ENCODE measurements at regions not wholly inside any gene's neighbourhood (a gene's known extent, or its start where the extent isn't known, plus 50 kb on each side); places are given as distances from the start of the nearest gene placed in this dataset.

DNA sequence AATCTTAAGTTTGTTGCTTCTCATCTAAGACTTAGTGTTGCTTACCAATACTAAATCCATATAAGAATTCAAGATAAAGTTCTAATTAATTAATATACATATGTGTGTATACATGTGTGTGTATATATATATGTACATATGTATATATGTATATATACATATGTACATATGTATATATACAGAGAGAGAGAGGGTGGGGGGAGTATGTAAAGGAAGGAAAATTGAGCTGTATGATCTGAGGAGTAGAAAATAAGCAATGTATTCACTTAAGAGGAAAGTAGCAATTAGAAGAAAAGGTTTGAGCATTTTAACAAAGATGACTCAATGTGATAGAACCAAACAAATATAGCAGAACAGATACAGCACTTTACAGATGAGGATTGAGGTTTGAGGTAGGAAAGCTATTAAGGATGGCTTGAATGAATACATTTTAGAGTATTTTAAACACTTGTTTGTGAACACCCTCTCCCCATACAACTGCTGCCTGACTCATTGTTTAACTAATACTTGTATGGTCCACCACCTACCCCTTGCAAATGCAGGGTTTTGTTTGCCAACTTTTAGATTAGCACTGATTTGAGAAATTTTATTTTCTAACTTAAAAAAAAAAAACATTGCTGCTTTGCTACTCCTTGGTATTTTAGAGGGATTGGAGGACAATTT is 681.1 kb upstream of the CADM2 start:
- Histone ChIP-seq H3K9me3 (no peaks in the 10 kb centered on the region), H3K27me3 (no peaks in the 10 kb centered on the region), H3K27ac (no peak overlapping the region), H3K4me1 (no peaks in the 10 kb centered on the region), H3K36me3 (replicated peaks in 1 of 2; ENCODE audit: insufficient read depth in 1 of 2, low read depth in 2 of 2) (no peaks in the 10 kb centered on the region), H3K4me3 (no peak overlapping the region)
- TF ChIP-seq POLR2A (IDR thresholded peaks at IDR 0.05): no peak
- TF ChIP-seq, protein P1, sequence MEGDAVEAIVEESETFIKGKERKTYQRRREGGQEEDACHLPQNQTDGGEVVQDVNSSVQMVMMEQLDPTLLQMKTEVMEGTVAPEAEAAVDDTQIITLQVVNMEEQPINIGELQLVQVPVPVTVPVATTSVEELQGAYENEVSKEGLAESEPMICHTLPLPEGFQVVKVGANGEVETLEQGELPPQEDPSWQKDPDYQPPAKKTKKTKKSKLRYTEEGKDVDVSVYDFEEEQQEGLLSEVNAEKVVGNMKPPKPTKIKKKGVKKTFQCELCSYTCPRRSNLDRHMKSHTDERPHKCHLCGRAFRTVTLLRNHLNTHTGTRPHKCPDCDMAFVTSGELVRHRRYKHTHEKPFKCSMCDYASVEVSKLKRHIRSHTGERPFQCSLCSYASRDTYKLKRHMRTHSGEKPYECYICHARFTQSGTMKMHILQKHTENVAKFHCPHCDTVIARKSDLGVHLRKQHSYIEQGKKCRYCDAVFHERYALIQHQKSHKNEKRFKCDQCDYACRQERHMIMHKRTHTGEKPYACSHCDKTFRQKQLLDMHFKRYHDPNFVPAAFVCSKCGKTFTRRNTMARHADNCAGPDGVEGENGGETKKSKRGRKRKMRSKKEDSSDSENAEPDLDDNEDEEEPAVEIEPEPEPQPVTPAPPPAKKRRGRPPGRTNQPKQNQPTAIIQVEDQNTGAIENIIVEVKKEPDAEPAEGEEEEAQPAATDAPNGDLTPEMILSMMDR (IDR thresholded peaks at IDR 0.05): no peak
- intact Hi-C loops (cut with DNase I): no loop called here
- ATAC-seq: no peak
- no peak for DNase-seq

DNA sequence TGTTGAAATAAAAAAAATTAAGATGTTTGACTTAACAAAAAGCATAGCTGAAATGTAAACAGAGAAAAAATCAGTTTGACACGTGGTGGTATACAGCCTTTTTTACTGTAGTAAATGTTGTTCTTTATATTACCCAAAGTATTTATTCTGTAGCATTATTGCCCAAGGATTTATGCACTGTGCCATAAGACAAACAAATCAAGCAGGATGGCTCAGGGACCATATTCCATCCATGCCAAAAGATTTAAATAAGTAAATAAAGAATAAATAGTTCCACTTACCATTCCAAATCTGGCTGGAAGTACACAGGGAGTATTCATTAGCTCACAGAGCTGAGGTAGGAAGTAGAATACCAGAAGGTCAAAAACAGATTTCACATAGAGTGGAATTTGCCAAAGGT is 666.7 kb upstream of the CADM2 start:
- H3K27me3 ChIP-seq: no peaks in the 10 kb centered on the region
- WGBS, 2 donors: 7% methylated on average over 1 of the region's 1 CpG
- intact Hi-C loops (cut with DNase I): no loop called here

DNA sequence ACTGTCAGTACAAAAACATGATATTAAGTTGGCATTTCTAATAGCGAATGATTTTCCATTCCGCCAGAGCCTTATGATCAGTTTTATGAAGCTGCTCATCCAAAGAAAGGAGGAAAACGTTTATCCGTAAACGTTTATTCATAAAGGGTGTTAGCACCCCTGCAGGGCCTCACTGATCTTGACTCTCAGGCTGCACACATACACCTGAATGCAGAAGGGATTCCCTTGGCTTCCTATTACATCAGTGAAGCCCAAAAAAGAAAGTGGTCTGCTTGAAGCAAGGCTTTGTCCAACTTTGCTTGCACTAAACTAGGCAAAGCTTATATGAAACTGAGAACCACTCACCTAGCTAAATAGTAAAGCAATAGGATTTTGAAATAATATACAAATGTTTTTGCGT is 659.5 kb upstream of the CADM2 start:
- ATAC-seq: no peak
- no peak for TF ChIP-seq POLR2A (IDR thresholded peaks at IDR 0.05)
- TF ChIP-seq, protein P1 (IDR thresholded peaks at IDR 0.05): no peak
- H3K36me3 ChIP-seq (replicated peaks in 1 of 2; ENCODE audit: insufficient read depth in 1 of 2, low read depth in 2 of 2): no peaks in the 10 kb centered on the region
- no peaks in the 10 kb centered on the region for H3K4me1 ChIP-seq
- 52 to 56% methylated on average over 6 of the region's 6 CpGs for WGBS, 2 donors
- H3K27me3 ChIP-seq: no peaks in the 10 kb centered on the region
- H3K4me3 ChIP-seq: no peak overlapping the region
- DNase-seq: no peak
- intact Hi-C loops (cut with DNase I): no loop called here
- no peaks in the 10 kb centered on the region for H3K9me3 ChIP-seq
- H3K27ac ChIP-seq: no peak overlapping the region

More for the DNA sequence above, 666.7 kb upstream of the CADM2 start:
- ATAC-seq (no peak), DNase-seq (no peak)
- TF ChIP-seq, protein P1 (IDR thresholded peaks at IDR 0.05): no peak
- TF ChIP-seq POLR2A (IDR thresholded peaks at IDR 0.05): no peak
- H3K4me3 ChIP-seq: no peak overlapping the region
- no peaks in the 10 kb centered on the region for H3K4me1 ChIP-seq
- no peaks in the 10 kb centered on the region for H3K36me3 ChIP-seq (replicated peaks in 1 of 2; ENCODE audit: insufficient read depth in 1 of 2, low read depth in 2 of 2)
- no peak overlapping the region for H3K27ac ChIP-seq
- no peaks in the 10 kb centered on the region for H3K9me3 ChIP-seq

DNA sequence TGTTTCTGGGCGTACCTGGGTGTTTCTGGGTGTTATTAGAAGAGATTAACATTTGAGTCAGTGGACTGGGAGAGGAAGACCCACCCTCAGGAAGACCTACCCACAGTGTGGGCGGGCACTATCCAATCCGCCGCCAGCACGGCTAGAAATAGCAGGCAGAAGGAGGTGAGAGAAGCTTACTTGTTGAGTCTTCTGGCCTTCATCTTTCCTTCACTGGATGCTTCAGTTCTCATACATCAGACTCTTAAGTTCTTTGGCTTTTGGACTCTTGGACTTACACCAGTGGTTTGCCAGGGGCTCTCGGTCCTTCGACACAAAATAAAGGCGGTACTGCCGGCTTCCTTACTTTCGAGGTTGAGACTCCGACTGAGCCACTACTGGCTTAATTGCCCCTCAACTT is 654.6 kb upstream of the CADM2 start:
- H3K4me1 ChIP-seq: no peaks in the 10 kb centered on the region
- DNase-seq (no peak), ATAC-seq (no peak)
- no peak overlapping the region for H3K4me3 ChIP-seq
- H3K36me3 ChIP-seq (replicated peaks in 1 of 2; ENCODE audit: insufficient read depth in 1 of 2, low read depth in 2 of 2): no peaks in the 10 kb centered on the region
- intact Hi-C loops (cut with DNase I): no loop called here
- WGBS, 2 donors: 79 to 82% methylated on average over 11 of the region's 11 CpGs
- TF ChIP-seq POLR2A (IDR thresholded peaks at IDR 0.05): no peak
- TF ChIP-seq, protein P1 (IDR thresholded peaks at IDR 0.05): no peak
- H3K27me3 ChIP-seq: no peaks in the 10 kb centered on the region
- no peak overlapping the region for H3K27ac ChIP-seq
- H3K9me3 ChIP-seq: no peaks in the 10 kb centered on the region

DNA sequence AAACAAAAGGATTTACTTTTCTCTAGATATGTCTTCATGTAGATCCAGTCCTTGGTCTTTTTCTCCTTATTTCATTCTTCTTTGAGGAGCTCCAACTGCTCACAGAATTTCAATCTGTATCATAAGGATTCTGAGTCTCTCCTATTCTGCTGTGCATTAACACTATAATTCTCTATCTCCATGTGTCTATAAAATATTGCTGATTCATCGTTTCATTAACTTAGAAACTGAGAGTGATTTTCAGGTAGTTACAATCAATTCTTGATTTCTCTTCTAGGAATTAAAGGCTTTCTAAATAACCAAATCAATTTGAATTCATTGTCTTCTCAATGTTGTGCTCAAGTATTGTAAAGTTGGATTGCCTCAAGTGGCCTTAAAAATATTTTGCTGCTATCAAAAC is 651.5 kb upstream of the CADM2 start:
- H3K27ac ChIP-seq: no peak overlapping the region
- H3K4me1 ChIP-seq: no peaks in the 10 kb centered on the region
- DNase-seq (no peak), ATAC-seq (no peak)
- intact Hi-C loops (cut with DNase I): no loop called here
- WGBS, 2 donors: 64 to 72% methylated on average over 1 of the region's 1 CpG
- no peaks in the 10 kb centered on the region for H3K27me3 ChIP-seq
- no peak overlapping the region for H3K4me3 ChIP-seq
- H3K36me3 ChIP-seq (replicated peaks in 1 of 2; ENCODE audit: insufficient read depth in 1 of 2, low read depth in 2 of 2): no peaks in the 10 kb centered on the region
- H3K9me3 ChIP-seq: no peaks in the 10 kb centered on the region
- TF ChIP-seq, protein P1 (IDR thresholded peaks at IDR 0.05): no peak
- no peak for TF ChIP-seq POLR2A (IDR thresholded peaks at IDR 0.05)

All from body of pancreas (tissue), 4 donors.